ENCODE measurements at regions not wholly inside any gene's neighbourhood (a gene's known extent, or its start where the extent isn't known, plus 50 kb on each side); places are given as distances from the start of the nearest gene placed in this dataset.

DNA sequence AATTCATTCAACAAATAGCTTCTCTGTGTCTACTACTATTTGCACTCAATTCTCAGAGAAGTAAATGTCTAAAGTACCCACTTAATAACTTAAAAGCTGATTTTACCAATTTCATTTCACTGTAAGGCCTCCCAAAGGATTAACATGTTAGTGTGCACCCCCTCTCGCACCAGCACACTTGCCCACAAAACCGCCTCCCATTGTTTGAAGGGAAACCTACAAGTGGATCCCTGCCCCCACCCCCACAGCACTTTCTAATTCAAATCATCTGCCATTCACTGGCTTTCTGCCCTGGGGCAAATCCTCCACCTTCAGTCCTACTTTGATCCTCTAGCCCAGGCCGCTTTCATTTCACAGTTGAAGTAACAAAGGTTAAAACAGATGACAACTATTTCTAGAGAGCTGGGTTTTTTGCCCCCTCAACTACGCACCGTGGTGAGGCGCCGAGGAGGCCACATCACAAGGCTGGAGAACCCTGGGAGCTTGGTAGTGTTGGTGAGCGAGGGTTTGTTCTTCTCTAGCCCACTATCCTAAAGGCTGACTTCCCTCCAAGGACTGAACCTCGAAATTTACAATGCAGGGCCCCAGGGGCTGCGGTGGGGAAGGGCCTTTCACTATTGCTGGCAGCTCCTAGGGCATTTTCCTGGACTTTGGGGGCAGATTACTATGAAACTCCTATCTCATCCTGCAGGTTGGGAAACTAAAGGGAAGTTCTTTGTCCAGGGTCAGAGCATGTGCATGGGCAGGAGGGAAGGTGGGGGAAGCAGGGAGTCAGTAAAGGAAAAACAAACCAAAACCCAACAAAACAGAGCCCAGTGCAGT, 517.4 kb upstream of the ZMIZ1 start:
- no peak for DNase-seq

DNA sequence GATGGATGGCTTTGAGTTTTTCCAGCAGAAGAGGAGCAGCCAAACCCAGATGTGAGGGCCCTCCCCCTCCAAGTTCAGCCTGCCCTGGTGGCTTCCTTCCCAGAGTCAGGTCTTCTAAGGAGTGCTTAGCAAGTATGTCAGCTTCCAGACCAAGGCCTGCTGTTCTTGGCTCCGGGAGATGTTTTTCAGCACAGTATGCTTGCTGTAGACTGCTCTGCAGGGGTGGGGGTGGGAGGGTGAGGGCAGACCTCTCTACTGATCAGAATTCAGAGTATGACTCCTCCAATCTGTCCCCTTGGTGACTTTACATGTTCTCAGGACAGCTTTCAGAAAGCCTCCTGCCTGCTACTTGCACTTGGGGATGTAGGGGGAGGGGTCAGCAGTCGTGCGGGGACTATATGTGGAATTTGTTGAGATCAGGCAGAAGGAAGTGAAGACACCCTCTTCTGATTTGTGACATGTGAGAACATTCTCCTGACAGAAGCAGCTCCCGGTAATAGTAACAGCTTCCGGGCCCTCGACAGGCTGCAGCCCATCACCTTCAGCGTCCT, 516.4 kb upstream of the ZMIZ1 start:
- no peak for DNase-seq

DNA sequence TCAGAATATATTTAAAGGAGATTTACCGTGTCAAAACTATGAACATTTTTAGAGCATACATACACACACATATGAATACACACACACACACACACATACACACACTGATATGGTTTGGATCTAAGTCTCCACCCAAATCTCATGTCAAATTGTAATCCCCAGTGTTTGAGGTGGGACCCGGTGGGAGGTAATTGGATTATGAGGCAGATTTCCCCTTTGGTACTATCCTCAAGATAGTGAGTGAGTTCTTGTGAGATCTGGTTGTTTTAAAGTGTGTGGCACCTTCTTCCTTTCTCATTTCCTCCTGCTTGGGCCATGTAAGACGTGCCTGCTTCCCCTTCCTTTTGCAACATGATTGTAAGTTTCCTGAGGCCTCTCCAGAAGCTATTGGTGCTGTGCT, 515.0 kb upstream of the ZMIZ1 start:
- DNase-seq, result no peak

DNA sequence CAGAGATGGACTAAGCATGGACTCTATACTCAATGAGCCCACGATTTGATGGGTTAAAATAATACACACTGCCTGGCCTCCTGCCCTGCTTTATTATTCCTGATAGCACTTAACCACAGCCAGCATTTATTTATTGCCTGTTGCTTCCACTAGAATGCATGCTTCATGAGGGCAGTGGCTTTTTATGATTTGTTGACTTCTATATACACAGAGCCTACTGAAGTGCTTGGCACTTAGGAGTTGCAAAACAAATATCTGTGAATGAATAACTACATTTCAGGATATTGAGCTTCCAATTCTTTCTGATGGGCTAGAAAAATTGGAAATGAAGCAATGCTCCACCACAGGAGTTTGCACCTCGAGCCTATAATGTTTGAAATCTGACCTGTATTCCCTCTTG, 513.6 kb upstream of the ZMIZ1 start:
- DNase-seq, result no peak

- DNase-seq, result no peak
Measured at GRCh38 chr10:78556705-78557432, 511.9 kb upstream of the ZMIZ1 start.

- DNase-seq, result no peak
Measured at GRCh38 chr10:78557433-78557925, 511.3 kb upstream of the ZMIZ1 start.

DNA sequence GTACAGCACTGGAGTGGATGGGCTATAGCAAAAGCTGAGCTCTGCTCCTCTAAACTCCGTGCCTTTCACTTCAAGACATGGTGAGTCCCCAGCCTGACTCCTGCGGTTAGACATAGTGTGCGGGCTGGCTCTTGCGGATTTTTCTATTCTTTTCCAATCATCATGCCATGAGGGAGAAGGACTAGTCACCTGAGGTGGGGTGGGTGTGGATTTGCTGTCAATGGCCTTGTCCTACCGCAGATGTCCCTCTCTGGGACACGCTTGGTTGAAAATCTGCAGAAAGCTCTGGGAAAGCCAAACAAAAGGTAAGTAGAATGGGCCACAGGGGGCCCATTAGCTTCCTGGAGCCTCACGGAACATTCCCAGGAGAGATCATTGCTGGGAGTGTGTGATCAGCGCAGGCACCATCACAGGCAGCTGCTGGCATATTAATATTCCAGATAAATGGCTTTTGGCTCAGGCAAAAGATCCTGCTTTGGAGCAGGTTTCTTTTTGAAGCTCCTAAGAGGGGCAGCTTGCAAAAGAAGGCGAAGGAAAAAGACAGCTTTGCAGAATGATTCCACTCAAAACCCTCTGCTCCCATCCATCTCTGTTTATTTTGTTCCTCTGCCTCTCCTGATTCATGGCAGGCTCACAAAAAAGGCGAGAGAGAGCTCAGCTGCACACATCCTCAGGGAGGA, 509.0 kb upstream of the ZMIZ1 start:
- no peak for DNase-seq

- DNase-seq, result no peak
Measured at GRCh38 chr10:78560341-78560688, 508.5 kb upstream of the ZMIZ1 start.

DNA sequence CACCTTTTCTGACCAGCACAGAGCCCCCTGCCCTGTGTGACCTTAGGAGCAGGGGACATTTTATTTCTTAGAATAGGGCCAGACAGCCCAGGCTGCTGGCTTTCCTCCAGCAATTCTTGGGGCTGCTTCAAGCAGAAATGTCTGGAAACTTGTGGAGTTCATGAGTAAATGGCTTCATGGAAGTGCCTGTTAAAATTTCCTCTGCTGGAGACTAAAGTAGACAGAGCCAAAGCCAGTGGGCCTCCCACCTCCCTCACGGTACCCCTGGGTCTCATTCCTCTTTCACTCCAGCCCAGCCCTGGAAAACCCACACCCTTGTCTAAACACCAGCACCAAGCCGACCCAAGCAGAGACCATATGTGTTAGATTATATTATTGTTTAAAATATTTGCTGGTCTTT, 505.5 kb upstream of the ZMIZ1 start:
- DNase-seq, result no peak

- DNase-seq, result no peak
Measured at GRCh38 chr10:78565841-78566240, 502.9 kb upstream of the ZMIZ1 start.

DNA sequence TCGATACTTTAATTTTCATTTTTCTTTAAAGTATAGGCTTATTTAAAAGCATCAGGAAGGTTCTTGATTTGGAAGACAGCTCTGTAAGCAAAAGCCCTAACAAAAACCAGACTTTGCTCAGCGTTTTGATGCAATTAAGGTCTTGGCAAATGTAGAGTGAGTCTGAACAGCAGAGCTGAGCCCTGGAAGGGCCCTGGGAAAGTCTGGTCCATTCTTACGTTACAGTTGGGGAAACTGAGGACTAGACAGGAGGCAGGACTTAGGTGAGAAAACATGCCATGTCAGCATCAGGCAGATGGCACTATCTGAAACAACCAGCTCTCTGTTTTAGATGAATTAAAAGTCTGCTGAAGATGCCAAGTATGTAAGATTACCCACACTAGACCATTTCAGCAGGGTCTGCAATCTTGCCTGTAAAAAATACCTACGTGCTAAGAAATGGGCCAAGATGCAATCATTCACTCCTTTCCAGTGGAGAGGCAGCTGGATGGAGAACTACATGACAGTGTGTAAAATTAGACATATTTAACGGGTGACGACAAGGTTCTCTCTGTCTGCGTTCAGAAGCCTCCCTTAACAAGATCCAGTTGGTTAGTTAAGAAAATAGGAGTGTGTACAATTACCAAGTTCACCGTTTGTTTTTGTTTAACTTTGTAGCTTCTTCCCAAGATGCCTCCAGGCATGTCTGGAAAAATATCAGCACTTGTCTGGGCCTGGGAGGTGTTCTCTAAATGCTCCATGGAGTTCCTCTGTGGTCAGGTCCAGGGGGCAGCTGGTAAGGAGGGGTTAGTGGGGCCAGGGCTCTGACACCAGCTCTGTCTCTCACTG, 502.3 kb upstream of the ZMIZ1 start:
- no peak for DNase-seq

- DNase-seq, result no peak
Measured at GRCh38 chr10:78567680-78568455, 500.9 kb upstream of the ZMIZ1 start.

DNA sequence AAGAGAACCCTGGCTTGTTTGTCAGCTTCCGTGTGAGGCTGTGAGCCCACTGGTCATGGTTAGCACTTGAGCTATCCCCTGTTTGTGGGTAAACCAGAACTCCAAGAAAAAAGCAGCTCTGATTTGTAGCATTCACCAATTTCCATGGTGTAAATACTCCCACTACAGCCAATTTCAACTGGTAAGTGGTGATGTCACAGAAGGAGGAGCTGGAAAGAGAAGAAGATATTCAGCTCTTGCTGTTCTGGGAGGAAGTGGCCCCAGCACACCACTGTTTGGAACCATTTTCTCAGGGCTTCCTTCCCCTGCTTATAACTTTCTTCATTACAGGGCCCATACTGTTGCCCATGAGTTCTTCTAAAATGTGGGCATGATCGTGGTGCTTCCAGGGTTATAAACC, 500.1 kb upstream of the ZMIZ1 start:
- DNase-seq, result no peak

GRCh38 chr10:78570633-78571235, 498.0 kb upstream of the ZMIZ1 start:
- DNase-seq, result no peak

- DNase-seq, result no peak
Measured at GRCh38 chr10:78571286-78571685, 497.5 kb upstream of the ZMIZ1 start.

GRCh38 chr10:78571891-78572290, 496.9 kb upstream of the ZMIZ1 start:
- DNase-seq, result no peak

- DNase-seq, result no peak
Measured at GRCh38 chr10:78572565-78572964, 496.2 kb upstream of the ZMIZ1 start.

- DNase-seq, result no peak
Measured at GRCh38 chr10:78574547-78574946, 494.2 kb upstream of the ZMIZ1 start.

DNA sequence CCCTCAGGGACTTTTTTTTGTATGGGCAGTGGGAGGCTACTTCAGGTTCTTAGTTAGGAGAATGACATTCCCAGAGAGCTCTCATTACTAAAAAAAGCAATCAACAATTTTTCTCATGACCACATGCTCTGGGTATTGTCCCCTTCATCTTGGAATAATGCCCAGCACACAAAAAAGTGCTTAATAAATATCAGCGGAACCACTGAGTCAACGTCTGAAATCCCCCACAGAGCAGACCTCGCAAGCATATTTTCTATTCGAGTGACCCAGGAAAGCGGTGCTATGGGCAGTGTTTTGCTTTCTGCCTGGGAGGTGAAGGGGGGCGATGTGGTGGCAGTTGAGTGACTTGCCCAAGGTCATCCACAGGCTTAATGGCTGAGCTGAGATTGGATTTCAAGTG, 493.4 kb upstream of the ZMIZ1 start:
- no peak for DNase-seq

- DNase-seq, result no peak
Measured at GRCh38 chr10:78576276-78576675, 492.5 kb upstream of the ZMIZ1 start.

DNA sequence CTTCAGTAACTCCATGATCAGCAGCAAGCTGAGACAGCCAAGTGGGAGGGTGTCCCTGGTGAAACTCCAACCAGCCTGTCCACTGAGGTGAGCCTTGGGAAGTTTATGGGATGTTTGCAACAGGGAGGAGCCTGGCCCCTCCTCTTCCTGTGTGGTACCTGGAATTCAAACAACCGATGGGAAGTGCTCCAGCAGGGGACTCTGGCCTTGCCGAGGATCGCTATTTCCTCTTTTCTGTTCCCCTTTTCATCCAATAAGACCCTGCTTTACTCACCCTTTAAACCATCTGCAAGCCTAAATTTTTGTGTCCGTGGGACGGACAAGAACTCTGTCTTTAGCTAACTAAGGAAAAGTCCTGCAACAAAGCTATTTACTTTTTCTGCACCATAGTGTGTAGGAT, 491.1 kb upstream of the ZMIZ1 start:
- DNase-seq, result no peak

Measured in activated CD4-positive, alpha-beta T cell treated with anti-CD3 and anti-CD28 coated beads, Interleukin-2, amount 50 U/mL, for 48 hours (primary cell).